ENCODE measurements at regions not wholly inside any gene's neighbourhood (a gene's known extent, or its start where the extent isn't known, plus 50 kb on each side); places are given as distances from the start of the nearest gene placed in this dataset.

- DNase-seq (ENCODE audit: low spot score) = no peak
- Histone ChIP-seq H3K36me3 (replicated peaks in 1 of 2; ENCODE audit: control insufficient read depth in 1 of 2, insufficient read depth in 2 of 2, low read length in 2 of 2) (no peaks in the 10 kb centered on the region), H3K4me3 (replicated peaks in 1 of 3; ENCODE audit: insufficient read depth in 1 of 3, low read depth in 2 of 3, low read length in 3 of 3) (no peak overlapping the region), H3K9ac (ENCODE audit: insufficient read depth, low read depth, low read length) (no peak overlapping the region), H4K20me1 (ENCODE audit: insufficient read depth, low read length) (no peaks in the 10 kb centered on the region), H3K79me2 (ENCODE audit: insufficient read depth, low read length) (no peaks in the 10 kb centered on the region), H2AFZ (ENCODE audit: low read length) (no peak overlapping the region), H3K4me1 (ENCODE audit: insufficient read depth, low read length) (no peaks in the 10 kb centered on the region), H3K27ac (ENCODE audit: extremely low read length, insufficient read depth, low read length) (no peak overlapping the region), H3K27me3 (ENCODE audit: control insufficient read depth in 1 of 2, insufficient read depth in 2 of 2, low read length in 2 of 2) (no peaks in the 10 kb centered on the region; a peak in 1 of 5 replicates), H3K4me2 (ENCODE audit: low read depth, low read length) (no peak overlapping the region), H3K9me3 (ENCODE audit: low read length) (no peaks in the 10 kb centered on the region)
- 4% methylated on average over 4 of the region's 4 CpGs for WGBS (ENCODE audit: low lambda C conversion rate)
- CTCF ChIA-PET (ENCODE audit: low intra/inter-chr PET ratio, low total read pairs) = no interaction called here
- POLR2A ChIA-PET = no interaction called here
- no TSS peak for BruUV-seq (replicated peaks)
- no peak for FAIRE-seq
- no peak for ATAC-seq
- intact Hi-C loops (cut with micrococcal nuclease; ENCODE audit: unreplicated experiment) = no loop called here
- in situ Hi-C loops (cut with HindIII; ENCODE audit: extremely low pct_ligation_motif_present, low pct_unique_long_range_greater_than_20kb) = no loop called here
- TF ChIP-seq CENPX (CRISPR knock-in tag; IDR thresholded peaks at IDR 0.05) (no peak), NFIC (IDR thresholded peaks at IDR 0.05; ENCODE audit: low read length) (no peak), ZNF430 (CRISPR knock-in tag; IDR thresholded peaks at IDR 0.05) (no peak), LRRFIP1 (CRISPR knock-in tag; conservative IDR thresholded peaks at IDR 0.05) (no peak), ZNF333 (CRISPR knock-in tag; IDR thresholded peaks at IDR 0.05; ENCODE audit: borderline replicate concordance) (no peak), HNRNPH1 (optimal IDR thresholded peaks at IDR 0.05; ENCODE audit: low read depth, low read length) (no peak), CSRNP1 (CRISPR knock-in tag; IDR thresholded peaks at IDR 0.05) (no peak), ZNF570 (CRISPR knock-in tag; IDR thresholded peaks at IDR 0.05; ENCODE audit: borderline replicate concordance) (no peak)
- TF ChIP-seq, protein P1, sequence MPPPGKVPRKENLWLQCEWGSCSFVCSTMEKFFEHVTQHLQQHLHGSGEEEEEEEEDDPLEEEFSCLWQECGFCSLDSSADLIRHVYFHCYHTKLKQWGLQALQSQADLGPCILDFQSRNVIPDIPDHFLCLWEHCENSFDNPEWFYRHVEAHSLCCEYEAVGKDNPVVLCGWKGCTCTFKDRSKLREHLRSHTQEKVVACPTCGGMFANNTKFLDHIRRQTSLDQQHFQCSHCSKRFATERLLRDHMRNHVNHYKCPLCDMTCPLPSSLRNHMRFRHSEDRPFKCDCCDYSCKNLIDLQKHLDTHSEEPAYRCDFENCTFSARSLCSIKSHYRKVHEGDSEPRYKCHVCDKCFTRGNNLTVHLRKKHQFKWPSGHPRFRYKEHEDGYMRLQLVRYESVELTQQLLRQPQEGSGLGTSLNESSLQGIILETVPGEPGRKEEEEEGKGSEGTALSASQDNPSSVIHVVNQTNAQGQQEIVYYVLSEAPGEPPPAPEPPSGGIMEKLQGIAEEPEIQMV (CRISPR knock-in tag; IDR thresholded peaks at IDR 0.05; ENCODE audit: low read depth) = no peak
- TF ChIP-seq, protein P2, sequence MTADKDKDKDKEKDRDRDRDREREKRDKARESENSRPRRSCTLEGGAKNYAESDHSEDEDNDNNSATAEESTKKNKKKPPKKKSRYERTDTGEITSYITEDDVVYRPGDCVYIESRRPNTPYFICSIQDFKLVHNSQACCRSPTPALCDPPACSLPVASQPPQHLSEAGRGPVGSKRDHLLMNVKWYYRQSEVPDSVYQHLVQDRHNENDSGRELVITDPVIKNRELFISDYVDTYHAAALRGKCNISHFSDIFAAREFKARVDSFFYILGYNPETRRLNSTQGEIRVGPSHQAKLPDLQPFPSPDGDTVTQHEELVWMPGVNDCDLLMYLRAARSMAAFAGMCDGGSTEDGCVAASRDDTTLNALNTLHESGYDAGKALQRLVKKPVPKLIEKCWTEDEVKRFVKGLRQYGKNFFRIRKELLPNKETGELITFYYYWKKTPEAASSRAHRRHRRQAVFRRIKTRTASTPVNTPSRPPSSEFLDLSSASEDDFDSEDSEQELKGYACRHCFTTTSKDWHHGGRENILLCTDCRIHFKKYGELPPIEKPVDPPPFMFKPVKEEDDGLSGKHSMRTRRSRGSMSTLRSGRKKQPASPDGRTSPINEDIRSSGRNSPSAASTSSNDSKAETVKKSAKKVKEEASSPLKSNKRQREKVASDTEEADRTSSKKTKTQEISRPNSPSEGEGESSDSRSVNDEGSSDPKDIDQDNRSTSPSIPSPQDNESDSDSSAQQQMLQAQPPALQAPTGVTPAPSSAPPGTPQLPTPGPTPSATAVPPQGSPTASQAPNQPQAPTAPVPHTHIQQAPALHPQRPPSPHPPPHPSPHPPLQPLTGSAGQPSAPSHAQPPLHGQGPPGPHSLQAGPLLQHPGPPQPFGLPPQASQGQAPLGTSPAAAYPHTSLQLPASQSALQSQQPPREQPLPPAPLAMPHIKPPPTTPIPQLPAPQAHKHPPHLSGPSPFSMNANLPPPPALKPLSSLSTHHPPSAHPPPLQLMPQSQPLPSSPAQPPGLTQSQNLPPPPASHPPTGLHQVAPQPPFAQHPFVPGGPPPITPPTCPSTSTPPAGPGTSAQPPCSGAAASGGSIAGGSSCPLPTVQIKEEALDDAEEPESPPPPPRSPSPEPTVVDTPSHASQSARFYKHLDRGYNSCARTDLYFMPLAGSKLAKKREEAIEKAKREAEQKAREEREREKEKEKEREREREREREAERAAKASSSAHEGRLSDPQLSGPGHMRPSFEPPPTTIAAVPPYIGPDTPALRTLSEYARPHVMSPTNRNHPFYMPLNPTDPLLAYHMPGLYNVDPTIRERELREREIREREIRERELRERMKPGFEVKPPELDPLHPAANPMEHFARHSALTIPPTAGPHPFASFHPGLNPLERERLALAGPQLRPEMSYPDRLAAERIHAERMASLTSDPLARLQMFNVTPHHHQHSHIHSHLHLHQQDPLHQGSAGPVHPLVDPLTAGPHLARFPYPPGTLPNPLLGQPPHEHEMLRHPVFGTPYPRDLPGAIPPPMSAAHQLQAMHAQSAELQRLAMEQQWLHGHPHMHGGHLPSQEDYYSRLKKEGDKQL (CRISPR knock-in tag; IDR thresholded peaks at IDR 0.05; ENCODE audit: low read depth) = no peak
These were observed 212.2 kb upstream of the HTR2A start for GRCh38 chr13:47109028-47109427.

All from HepG2 (cell line).